Activated CD8-positive, alpha-beta memory T cell treated with anti-CD3 and anti-CD28 coated beads for 36 hours (primary cell): ENCODE measurements at regions not wholly inside any gene's neighbourhood (a gene's known extent, or its start where the extent isn't known, plus 50 kb on each side); places are given as distances from the start of the nearest gene placed in this dataset.
"Not testable (repeated sequence)": the region's sequence is repeated elsewhere in the genome, so short reads cannot be mapped to it uniquely, and the experiment has no call there.

Experiments used
- CTCF ChIA-PET: fragments of 350-600 bp; sonication (Branson Sonifier 250); formaldehyde crosslinking; loops from one replicate; lab custom pipeline; 2021; ENCODE audit warnings: antibody characterized with exemption; lab: Charles Lee
- POLR2A ChIA-PET: fragments of 350-600 bp; sonication (Branson Sonifier 250); formaldehyde crosslinking; loops from one replicate; lab custom pipeline; 2021; ENCODE audit warnings: antibody characterized with exemption; lab: Charles Lee

DNA sequence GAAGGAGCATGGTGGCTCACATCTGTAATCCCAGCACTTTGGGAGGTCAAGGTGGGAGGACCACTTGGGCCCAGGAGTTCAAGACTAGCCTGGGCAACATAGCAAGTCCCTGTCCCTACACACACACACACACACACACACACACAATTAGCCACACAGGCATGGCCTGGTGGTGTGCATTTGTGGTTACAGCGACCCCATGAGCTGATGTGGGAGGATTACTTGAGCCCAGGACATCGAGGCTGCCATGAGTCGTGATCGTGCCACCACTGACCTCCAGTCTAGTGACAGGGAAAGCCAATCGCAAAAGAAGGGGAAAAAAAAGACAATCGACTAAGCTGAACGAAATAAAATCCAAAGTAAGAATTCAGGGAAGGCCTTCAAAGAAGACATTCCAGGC is 67.9 kb downstream of the TBX3 start:
- ChIA-PET CTCF (no interaction called here), POLR2A (no interaction called here)

DNA sequence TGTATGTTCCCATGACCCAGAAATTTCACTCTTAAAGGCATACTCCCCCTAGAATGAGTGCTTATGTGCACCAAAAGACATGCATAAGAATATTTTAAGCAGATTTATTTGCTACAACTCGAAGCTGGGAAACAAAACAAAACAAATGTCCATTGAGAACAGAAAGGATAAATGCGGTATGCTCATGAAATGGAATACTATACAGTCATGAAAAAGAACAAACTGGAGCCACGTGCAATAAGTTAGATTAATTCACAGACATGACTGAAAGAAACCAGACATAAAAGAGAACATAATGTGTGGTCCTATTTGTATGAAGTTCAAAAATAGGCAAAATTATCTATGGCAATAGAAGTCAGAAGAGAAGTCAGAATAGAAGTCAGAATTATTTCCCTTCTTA is 69.9 kb downstream of the TBX3 start:
- ChIA-PET POLR2A (no interaction called here), CTCF (no interaction called here)

DNA sequence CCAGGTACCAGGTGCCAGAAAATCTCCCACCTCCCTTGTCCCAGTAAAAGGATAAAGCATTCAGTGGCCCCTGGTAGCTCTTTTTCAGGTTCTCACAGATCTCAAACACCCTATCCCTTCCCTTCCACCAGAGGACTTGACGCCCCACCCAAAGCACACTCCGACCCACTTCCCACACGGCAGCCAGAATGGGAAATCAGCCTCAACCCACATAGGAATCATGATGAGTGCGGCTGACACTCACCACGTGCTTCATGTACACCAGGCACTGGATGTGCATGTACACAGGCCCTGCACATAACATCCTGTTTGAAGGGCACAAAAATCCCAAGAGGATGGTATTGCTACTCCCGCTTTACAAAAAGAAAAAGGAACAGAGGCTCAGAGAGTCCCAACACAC is 71.9 kb downstream of the TBX3 start:
- CTCF ChIA-PET, result no interaction called here

DNA sequence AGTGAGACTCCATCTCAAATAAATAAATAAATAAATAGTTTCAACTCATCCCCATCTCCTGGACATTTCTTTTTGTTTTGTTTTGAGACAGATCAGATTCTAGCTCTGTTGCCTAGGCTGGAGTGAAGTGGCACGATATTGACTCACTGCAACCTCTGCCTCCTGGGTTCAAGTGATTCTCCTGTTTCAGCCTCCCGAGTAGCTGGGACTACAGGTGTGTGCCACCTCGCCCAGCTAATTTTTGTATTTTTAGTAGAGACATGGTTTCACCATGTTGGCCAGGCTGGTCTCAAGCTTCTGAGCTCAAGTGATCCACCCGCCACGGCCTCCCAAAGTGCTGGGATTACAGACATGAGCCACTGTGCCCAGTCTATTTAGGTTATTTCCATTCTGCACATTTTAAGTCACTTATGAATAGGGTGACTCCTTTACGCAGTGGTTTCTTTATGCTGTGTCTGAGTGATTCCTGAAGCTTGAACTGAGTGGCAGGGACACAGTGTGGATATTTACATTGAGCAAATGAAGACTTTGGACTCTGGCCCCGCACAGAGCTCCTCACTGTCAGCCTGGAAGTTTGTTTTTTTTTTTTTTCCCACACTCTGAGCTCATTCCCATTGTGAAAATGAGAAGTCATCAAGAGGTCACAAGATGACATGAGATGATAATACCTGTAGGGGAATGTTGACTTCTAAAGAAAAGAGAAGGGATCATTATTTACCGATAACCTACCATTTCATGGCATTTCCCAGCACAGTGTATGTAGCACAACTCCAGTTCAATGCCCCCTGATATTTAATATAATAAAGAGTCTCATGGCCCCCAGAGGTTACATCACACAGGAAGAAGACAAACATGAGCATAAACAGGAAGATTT is 72.6 kb downstream of the TBX3 start:
- ChIA-PET POLR2A (no interaction called here), CTCF (no interaction called here)

More for the DNA sequence above, 71.9 kb downstream of the TBX3 start:
- POLR2A ChIA-PET, result no interaction called here

DNA sequence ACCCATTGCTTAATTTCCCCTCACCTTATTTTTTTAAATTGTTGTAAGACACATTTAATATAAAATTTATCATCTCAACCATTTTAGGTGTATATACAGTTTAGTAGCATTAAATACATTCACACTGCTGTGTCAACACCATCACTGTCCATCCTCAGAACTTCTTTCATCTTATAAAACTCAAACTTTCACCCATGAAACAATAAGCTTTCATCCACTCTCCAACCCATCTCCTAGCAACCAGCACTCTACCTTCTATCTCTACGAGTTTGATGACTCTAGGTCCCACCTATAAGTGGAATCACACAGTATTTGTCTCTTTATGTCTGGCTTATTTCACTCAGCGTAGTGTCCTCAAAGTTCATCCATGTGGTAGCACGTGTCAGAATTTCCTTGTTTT is 75.5 kb downstream of the TBX3 start:
- CTCF ChIA-PET, result no interaction called here
- POLR2A ChIA-PET, result no interaction called here

DNA sequence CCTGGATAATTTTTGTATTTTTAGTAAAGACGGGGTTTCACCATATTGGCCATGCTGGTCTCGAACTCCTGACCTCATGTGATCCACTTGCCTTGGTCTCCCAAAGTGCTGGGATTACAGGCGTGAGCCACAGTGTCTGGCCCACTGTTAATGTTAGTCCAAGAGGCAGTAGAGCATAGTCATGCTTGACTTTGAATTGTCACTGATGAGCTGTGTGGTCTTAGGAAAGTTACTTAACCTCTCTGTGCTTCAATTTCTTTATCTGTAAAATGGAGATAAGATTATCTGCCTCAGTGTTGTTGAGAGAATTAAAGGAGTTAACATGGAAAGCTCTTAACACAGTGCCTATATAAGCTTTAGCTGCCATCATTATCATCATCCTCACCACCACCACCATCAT is 78.1 kb downstream of the TBX3 start:
- ChIA-PET CTCF (no interaction called here), POLR2A (no interaction called here)

DNA sequence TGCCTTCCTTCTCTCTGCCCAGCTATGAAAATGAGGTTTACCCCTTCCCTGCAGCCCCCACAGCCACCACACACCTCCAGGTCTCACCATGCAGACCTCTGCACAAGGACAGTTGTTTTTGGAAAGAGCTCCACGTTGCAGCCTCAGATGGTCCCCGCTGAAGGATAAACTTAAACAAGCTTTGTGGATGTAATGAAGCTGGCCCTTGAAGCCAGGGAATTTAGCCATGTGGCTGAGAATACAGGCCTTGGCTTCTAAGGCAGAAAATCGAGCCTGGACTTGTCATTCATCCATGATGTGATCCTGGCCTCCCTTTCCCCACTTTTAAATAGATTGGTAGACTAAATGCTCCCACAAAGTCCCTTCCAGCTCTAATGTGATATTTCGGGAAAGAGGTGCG is 79.4 kb downstream of the TBX3 start:
- CTCF ChIA-PET, result no interaction called here
- POLR2A ChIA-PET, result no interaction called here

DNA sequence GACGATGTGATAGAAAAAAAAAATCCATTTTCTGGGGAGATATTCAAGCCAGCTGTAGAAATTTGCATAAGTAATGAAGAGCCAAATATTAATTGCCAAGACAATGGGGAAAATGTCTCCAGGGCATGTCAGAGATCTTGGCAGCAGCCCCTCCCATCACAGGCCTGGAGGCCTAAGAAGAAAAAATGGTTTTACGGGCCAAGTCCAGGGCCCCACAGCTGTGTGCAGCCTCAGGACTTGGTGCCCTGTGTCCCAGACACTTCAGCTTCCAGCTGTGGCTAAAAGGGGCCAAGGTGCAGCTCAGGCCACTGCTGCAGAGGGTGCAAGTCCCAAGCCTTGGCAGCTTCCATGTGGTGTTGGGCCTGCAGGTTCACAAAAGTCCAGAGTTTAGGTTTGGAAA is 83.4 kb downstream of the TBX3 start:
- CTCF ChIA-PET, POLR2A ChIA-PET: not testable (repeated sequence)

DNA sequence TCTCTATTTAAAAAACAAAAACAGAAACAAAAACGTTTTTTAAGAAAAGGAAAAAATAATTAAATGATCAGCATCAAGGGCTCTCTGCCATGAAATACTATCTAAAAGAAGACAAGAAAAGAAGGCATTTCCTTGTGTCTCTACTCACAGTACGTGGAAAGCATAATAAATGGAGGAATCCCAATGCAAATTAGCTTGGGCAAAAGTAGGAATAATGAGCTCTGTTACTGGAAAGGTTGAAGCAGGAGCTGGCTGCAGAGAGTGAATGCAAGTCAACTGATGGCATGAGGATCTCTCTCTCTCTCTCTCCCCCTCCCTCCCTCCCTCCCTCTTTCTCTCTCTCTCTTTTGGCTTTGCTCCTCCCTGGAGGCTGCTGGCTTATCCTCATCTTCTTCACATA is 85.9 kb downstream of the TBX3 start:
- ChIA-PET POLR2A (no interaction called here), CTCF (no interaction called here)

DNA sequence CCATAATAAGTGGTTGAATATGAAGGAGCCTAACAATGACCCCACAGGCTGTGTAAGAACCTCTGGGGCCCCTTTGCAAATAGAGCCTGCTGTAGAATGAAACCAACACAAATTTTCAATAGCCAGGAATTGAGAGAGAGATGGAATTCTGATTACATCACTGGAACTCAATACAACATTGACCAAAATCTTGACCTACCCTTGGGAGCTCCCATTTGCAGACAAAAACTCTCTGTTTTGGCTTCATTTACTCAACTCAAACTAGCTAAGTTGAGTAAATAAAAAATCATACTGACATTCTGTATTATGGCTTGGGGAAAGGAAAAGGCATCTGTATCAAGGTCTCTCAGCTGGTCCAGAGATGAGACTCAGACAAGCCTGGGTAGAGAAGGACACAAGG is 91.0 kb downstream of the TBX3 start:
- ChIA-PET CTCF (no interaction called here), POLR2A (no interaction called here)

DNA sequence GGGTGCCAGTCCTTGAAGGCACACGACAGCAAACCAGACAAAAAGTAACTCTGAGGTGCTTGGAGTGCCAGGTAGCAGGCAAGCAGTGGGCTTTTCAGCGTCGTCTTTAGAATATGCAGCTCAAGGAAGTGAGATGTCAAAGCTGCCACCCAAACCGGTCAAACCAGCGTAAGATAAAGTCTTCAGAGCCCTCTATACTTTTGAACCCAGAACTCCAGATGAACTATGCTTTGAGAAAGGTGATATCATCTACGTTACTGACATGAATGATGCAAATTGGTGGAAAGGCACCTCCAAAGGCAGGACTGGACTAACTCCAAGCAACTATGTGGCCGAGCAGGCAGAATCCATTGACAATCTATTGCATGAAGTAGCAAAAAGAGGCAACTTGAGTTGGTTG is 95.9 kb downstream of the TBX3 start:
- CTCF ChIA-PET, result no interaction called here
- POLR2A ChIA-PET, result no interaction called here

DNA sequence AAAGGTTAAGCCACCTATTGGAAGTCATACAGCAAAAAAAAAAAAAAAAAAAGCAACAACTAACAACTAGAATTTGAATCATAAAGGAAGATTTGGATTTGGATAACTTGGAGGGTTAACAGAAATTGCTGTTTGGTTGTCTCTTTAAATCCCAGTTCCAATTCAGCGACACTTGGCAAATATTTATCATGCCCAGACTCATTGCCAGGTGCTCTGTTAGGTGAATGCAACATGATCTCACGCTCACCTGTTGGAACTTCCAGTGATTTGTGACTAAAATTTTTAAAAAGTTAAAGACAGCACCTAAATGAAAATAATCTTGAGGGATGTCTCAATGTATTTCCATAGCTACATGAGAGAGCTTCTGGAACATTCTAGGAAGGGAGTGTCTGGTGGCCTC is 103.7 kb downstream of the TBX3 start:
- CTCF ChIA-PET, result no interaction called here

DNA sequence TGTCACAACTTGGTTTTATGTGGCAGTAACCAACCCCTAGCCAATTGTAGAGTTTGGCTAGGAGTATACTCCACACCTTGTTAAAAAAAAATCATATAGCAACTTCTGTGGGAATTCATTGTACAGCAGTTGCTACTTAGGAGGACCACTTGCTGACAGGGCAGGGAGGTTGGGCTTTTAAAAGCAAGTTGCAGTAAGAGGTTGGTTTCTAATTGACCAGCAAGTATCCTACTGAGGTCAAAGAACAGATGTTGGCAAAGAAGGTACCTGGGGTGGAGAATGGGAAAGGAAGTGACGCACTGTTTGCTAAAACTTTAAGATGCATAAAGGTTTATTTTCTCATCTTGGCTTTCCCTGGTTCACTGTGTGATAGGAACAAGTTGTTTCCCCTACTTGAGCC is 104.6 kb downstream of the TBX3 start:
- ChIA-PET POLR2A (no interaction called here), CTCF (no interaction called here)

More for the DNA sequence above, 103.7 kb downstream of the TBX3 start:
- POLR2A ChIA-PET, result no interaction called here

DNA sequence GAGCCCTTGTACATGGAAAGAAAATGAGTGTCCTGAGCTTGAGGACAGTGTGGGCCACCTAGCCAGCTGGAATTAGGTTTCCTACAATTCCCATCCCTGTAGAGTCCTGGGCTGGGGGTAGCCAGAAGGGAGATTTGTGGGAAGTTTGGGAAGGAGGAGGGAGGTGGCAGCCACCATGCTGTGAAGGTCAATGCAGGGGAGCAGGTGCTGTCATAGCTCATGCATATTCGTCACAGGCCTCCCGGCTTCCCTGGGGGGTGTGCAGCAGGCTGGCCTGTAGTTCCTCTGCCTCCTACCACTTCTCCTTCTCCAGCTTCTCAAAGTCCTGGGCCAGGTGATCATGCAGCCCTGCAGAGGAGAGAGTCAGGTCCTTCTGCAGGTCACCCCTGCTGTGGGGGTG is 121.3 kb downstream of the TBX3 start:
- ChIA-PET CTCF (no interaction called here), POLR2A (no interaction called here)

DNA sequence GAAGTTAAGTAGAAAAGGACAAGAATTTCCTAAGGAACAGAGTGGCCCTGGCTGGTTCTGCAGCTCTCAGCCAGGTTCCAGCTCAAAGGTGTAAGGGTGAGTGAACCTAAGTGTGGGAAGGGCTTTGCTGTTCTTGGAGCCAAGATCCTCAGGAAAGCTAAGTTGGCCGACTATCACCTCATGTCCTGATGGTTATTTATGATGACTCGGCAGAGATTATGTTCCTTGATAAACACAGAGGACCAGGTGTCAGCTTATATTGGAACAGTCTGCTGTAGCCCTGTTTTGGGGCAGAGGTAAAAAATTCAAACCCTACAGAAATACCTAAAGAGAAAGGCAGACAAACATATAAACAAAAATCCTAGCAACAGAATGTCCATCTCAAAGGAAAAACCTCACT is 128.5 kb downstream of the TBX3 start:
- POLR2A ChIA-PET, result no interaction called here
- CTCF ChIA-PET, result no interaction called here

DNA sequence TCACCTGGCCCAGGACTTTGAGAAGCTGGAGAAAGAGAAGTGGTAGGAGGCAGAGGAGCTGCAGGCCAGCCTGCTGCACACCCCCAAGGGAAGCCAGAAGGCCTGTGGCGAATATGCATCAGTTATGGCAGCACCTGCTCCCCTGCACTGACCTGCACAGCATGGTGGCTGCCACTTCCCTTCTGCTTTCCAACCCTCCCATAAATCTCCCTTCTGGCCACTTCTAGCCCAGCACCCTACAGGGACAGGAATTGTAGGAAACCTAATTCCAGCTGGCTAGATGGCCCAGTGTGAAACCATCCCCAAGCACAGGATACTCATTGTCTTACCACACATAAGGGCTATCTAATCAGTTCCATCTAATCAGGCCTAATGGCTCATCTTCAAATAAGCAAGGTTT is 136.3 kb downstream of the TBX3 start:
- CTCF ChIA-PET, result no interaction called here

DNA sequence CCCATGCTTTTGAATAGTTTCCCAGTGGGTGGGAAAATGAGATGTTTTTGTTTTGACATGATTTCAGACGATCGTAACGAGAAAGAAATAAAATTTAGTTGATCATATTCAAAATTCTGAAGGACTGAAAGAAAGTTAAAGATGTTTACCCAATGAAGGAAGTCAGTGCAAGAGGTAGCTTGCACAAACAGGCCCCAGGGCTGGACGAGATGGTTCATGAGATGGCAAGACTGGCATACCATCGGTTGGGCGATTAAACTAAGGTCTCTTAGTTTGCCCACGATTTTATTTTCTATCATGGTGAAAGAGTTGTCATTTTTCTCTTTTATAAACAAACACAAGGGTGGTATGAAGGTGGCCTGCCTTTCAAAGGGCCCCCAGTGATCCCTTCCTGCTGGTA is 124.5 kb upstream of the TBX5 start:
- CTCF ChIA-PET, result no interaction called here
- POLR2A ChIA-PET, result no interaction called here

More for the DNA sequence above, 136.3 kb downstream of the TBX3 start:
- POLR2A ChIA-PET, result no interaction called here

DNA sequence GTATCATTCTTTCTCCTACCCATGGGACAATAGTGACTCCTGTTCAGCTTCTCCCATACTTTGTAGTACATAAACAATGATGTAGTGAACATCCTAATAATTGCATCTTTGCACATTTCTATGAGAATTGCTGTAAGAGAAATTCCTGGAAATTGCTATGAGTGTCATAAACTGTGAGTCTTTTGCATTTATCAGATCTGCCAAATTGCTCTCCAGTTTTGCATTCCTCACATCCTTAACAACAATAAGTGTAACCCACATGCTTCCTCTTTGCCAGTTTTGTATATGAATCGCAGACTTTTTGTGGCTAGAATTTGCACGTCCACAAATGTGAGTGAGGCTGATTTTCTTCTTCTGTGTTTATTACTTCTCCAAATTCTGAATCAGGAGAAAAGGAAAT is 124.0 kb upstream of the TBX5 start:
- POLR2A ChIA-PET, result no interaction called here
- CTCF ChIA-PET, result interaction anchor here (0.9 kb wide), 1 partner anchor 1379 kb away, joined by 3 read pairs; no protein-coding TSS in a partner anchor

DNA sequence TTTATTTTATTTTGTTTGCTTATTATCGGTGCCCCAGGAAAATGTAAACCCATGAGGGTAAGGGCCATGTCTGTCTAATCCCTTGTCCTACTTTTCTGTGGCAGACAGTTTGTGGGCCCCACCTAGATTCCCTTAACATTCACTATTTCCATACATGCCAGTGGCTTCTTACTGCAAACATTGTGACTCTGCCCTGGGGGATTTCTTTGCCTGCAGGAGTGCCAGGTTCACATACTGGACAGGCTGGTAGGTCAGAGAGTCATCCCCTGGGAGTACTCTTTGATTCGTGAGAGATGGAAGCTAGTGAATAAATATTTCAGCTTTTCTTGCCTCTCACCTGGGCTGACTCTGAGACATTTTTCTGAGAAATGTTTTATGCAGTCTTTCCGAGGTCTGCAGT is 122.8 kb upstream of the TBX5 start:
- CTCF ChIA-PET, result no interaction called here
- POLR2A ChIA-PET, result no interaction called here

DNA sequence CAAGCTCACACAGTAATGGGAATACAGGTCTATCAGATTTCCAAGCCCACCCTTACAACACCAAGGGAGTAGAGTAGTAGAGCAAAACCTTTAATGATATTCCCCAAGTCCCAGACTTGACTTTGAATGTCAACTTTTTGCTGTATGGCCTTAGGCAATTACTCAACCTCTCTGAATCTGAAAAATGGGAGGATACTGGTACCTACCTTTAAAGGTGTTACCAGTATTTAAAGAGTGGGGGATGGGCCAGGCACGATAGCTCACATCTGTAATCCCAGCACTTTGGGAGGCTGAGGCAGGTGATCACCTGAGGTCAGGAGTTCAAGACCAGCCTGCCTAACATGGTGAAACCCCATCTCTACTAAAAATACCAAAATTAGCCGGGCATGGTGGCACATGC is 115.2 kb upstream of the TBX5 start:
- CTCF ChIA-PET, POLR2A ChIA-PET: not testable (repeated sequence)

DNA sequence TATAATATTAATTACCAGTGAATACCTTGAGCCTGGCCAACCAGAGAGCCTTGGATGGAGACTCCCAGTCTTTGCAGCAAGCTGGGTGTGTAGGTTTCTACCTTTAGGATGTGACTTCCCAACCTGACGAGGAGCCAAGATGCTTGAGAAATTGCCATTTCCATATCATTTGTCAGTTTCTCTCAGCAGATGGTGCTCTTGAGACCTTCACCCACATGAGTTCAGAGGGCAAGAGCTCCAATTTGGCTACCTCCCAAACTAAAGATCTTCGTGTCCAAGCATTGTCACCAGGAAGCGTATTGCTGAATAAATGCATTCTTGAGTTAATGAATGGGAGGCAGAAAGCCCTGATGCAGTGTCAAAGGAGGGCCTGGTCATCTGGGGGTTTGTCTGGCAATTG is 106.4 kb upstream of the TBX5 start:
- POLR2A ChIA-PET, result no interaction called here
- CTCF ChIA-PET, result no interaction called here
